GM12878 (cell line): ENCODE measurements at regions not wholly inside any gene's neighbourhood (a gene's known extent, or its start where the extent isn't known, plus 50 kb on each side); places are given as distances from the start of the nearest gene placed in this dataset.

Experiments
- ATAC-seq: fragments of 200-7000 bp; cut with Tn5 transposase; 3 replicates; pipeline ENCODE4 v1.9.1; 2020; ENCODE audit warnings: mild to moderate bottlenecking, moderate library complexity
- BruUV-seq: library from RNA; stranded (reverse); fragments of 400-500 nt; replicated peaks from 2 replicates; lab custom pipeline; 2021; lab: Mats Ljungman, UMichigan
- CTCF ChIA-PET: fragments of 300-600 bp; sonication (Branson Sonifier 250); formaldehyde crosslinking; extraction: SDS; loops from one replicate; lab custom pipeline; 2021; ENCODE audit warnings: inconsistent platforms; lab: Yijun Ruan, JAX
- POLR2A ChIA-PET: fragments of 350-600 bp; formaldehyde crosslinking; extraction: SDS; loops from one replicate; lab custom pipeline; 2021; ENCODE audit warnings: inconsistent platforms; lab: Charles Lee
- RAD21 ChIA-PET: fragments of 300-600 bp; sonication (Branson Sonifier 250); formaldehyde crosslinking; loops from one replicate; lab custom pipeline; 2023; ENCODE audit warnings: antibody characterized with exemption; ENCODE audit not compliant: unreplicated experiment; lab: Charles Lee
- SMC1A ChIA-PET: fragments of 300-600 bp; sonication (Branson Sonifier 250); formaldehyde crosslinking; loops from one replicate; lab custom pipeline; 2023; ENCODE audit not compliant: unreplicated experiment, uncharacterized antibody; lab: Charles Lee
- DNase-seq: peaks from one replicate; pipeline ENCODE4 v3.0.0-alpha.2; 2011; ENCODE audit warnings: low read depth, low spot score
- FAIRE-seq: peaks from 3 replicates; lab custom pipeline; 2011; peaks lifted over from hg19 to GRCh38; lab: Jason Lieb, UNC
- H2AFZ ChIP-seq: 2 replicates; pipeline ENCODE4 v1.6.0; 2011; ENCODE audit warnings: low read depth, low read length, control low read depth; ENCODE audit not compliant: control insufficient read depth
- H3K27ac ChIP-seq: 2 replicates; pipeline ENCODE4 v1.5.1; 2011; ENCODE audit warnings: control low read depth; ENCODE audit not compliant: control insufficient read depth, insufficient read depth
- H3K27me3 ChIP-seq, 2 experiments: replicated peaks in 1 of 2; 2 replicates each; pipeline versions ENCODE4 v1.6.0 to v1.6.1; 2011; ENCODE audit warnings: low read length in 1 of 2; ENCODE audit not compliant: control insufficient read depth in 2 of 2, insufficient read depth in 2 of 2
- H3K36me3 ChIP-seq, 2 experiments: 2 replicates each; pipeline ENCODE4 v1.5.1; 2011; ENCODE audit warnings: low read length in 1 of 2; ENCODE audit not compliant: control insufficient read depth in 2 of 2, insufficient read depth in 2 of 2
- H3K4me1 ChIP-seq: 2 replicates; pipeline ENCODE4 v1.6.1; 2011; ENCODE audit warnings: mild to moderate bottlenecking, low read length, moderate library complexity, mixed read lengths; ENCODE audit not compliant: control insufficient read depth, insufficient read depth
- H3K4me2 ChIP-seq: 2 replicates; pipeline ENCODE4 v1.6.0; 2011; ENCODE audit warnings: control low read depth; ENCODE audit not compliant: control insufficient read depth, insufficient read depth
- H3K4me3 ChIP-seq: fragments of 200-600 bp; sonication (generic); 2 replicates; pipeline ENCODE4 v1.5.1; 2016
- H3K79me2 ChIP-seq: 2 replicates; pipeline ENCODE4 v1.6.0; 2011; ENCODE audit warnings: low read length; ENCODE audit not compliant: control insufficient read depth, insufficient read depth
- H3K9ac ChIP-seq: 2 replicates; pipeline ENCODE4 v1.8.0; 2011; ENCODE audit warnings: low read length, control low read depth, mixed read lengths; ENCODE audit not compliant: control insufficient read depth, insufficient read depth
- H3K9me3 ChIP-seq: replicated peaks from 3 replicates; pipeline ENCODE4 v1.5.1; 2011; ENCODE audit warnings: mild to moderate bottlenecking, low read length; ENCODE audit not compliant: control insufficient read depth, insufficient read depth
- H4K20me1 ChIP-seq: 2 replicates; pipeline ENCODE4 v1.6.0; 2011; ENCODE audit not compliant: control insufficient read depth, insufficient read depth
- HCFC1 ChIP-seq: fragments of 150-350 bp; IDR thresholded peaks from 2 replicates; pipeline ENCODE4 v1.6.1; 2014; ENCODE audit warnings: low read length
- HDAC6 ChIP-seq: fragments of 200-600 bp; sonication (generic); IDR thresholded peaks from one replicate; pipeline ENCODE4 v1.8.0; 2017; ENCODE audit warnings: antibody characterized with exemption; ENCODE audit not compliant: unreplicated experiment
- IKZF2 ChIP-seq, 2 experiments: fragments of 450-650 bp; IDR thresholded peaks; 2 replicates each; pipeline ENCODE4 v1.6.1; 2017; ENCODE audit warnings: mild to moderate bottlenecking in 2 of 2, moderate library complexity in 2 of 2
- JUNB ChIP-seq: IDR thresholded peaks from 2 replicates; pipeline ENCODE4 v1.6.1; 2016; ENCODE audit warnings: antibody characterized with exemption, mild to moderate bottlenecking
- KDM1A ChIP-seq: fragments of 200-600 bp; sonication (generic); IDR thresholded peaks from 2 replicates; pipeline ENCODE4 v1.6.1; 2016; ENCODE audit warnings: borderline replicate concordance
- NR2C1 ChIP-seq: fragments of 450-650 bp; IDR thresholded peaks from 2 replicates; pipeline ENCODE4 v1.6.1; 2017; ENCODE audit warnings: antibody characterized with exemption, mild to moderate bottlenecking, moderate library complexity
- PBX3 ChIP-seq: IDR thresholded peaks from 2 replicates; pipeline ENCODE4 v1.6.1; 2011; ENCODE audit warnings: mild to moderate bottlenecking, low read depth, low read length, moderate library complexity; ENCODE audit not compliant: insufficient replicate concordance
- SMARCA5 ChIP-seq: fragments of 450-650 bp; IDR thresholded peaks from 2 replicates; pipeline ENCODE4 v1.6.1; 2017; ENCODE audit warnings: mild to moderate bottlenecking
- STAT3 ChIP-seq: IDR thresholded peaks from 2 replicates; pipeline ENCODE4 v1.6.1; 2011; ENCODE audit warnings: low read depth, low read length, improper control_type of control experiment
- ZNF687 ChIP-seq: fragments of 450-650 bp; IDR thresholded peaks from 2 replicates; pipeline ENCODE4 v1.6.1; 2017; ENCODE audit warnings: mild to moderate bottlenecking, moderate library complexity
- WGBS: methylation state at CpG from one replicate; pipeline ENCODE4 v1.1.6; 2016; ENCODE audit warnings: low lambda C conversion rate; ENCODE audit not compliant: insufficient replicate concordance, insufficient coverage; ENCODE audit errors: missing lambda C conversion rate; 5-methylcytosine and 5-hydroxymethylcytosine counted together
- in situ Hi-C: fragments of 300-500 bp; cut with MboI; formaldehyde crosslinking; loops from 9 replicates; pipeline ENCODE4 v1.14.3; 2018; ENCODE audit warnings: mixed read lengths
- intact Hi-C: fragments of 100-400 bp; cut with micrococcal nuclease; formaldehyde crosslinking; loops from one replicate; pipeline ENCODE4 v1.14.2; 2022; ENCODE audit not compliant: unreplicated experiment
- TF ChIP-seq, protein P1 (sequence below): IDR thresholded peaks from 2 replicates; pipeline ENCODE4 v1.6.1; 2012; ENCODE audit warnings: low read depth, low read length, improper control_type of control experiment

GRCh38 chr12:115421350-115421749 lies 737.4 kb upstream of the TBX3 start:
- SMC1A ChIA-PET, result interaction anchor here (1.3 to 1.4 kb wide), 2 partner anchors 10 to 11 kb away, joined by 3 read pairs; no protein-coding TSS in a partner anchor
- no peak for TF ChIP-seq JUNB
- no peak for TF ChIP-seq NR2C1
- TF ChIP-seq KDM1A, result no peak
- TF ChIP-seq PBX3, result no peak
- TF ChIP-seq, protein P1, sequence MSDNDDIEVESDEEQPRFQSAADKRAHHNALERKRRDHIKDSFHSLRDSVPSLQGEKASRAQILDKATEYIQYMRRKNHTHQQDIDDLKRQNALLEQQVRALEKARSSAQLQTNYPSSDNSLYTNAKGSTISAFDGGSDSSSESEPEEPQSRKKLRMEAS, result no peak
- no peak for TF ChIP-seq HDAC6
- no peak for TF ChIP-seq SMARCA5
- no peak for TF ChIP-seq IKZF2 (IDR thresholded peaks at IDR 0.05)
- no peak for TF ChIP-seq ZNF687
- no peak for TF ChIP-seq HCFC1
- no peak for TF ChIP-seq STAT3

More at GRCh38 chr12:115421350-115421749, 737.4 kb upstream of the TBX3 start:
- H3K9ac ChIP-seq, result no peak overlapping the region
- H3K27ac ChIP-seq, result no peak overlapping the region
- WGBS, result 0% methylated on average over 1 of the region's 1 CpG
- ATAC-seq (no peak), DNase-seq (no peak), FAIRE-seq (no peak)
- H3K4me1 ChIP-seq, result no peaks in the 10 kb centered on the region
- no peaks in the 10 kb centered on the region for H3K9me3 ChIP-seq
- no peak overlapping the region for H3K4me2 ChIP-seq
- intact Hi-C loops (no loop called here), in situ Hi-C loops (no loop called here)
- CTCF ChIA-PET, result no interaction called here
- no peak overlapping the region for H2AFZ ChIP-seq
- RAD21 ChIA-PET, result no interaction called here
- no peaks in the 10 kb centered on the region for H3K79me2 ChIP-seq
- H3K36me3 ChIP-seq, result no peaks in the 10 kb centered on the region
- H3K4me3 ChIP-seq, result no peak overlapping the region
- no TSS peak for BruUV-seq
- POLR2A ChIA-PET, result no interaction called here
- H3K27me3 ChIP-seq, result no peaks in the 10 kb centered on the region
- no peaks in the 10 kb centered on the region for H4K20me1 ChIP-seq
